H9 (cell line): ENCODE measurements at regions not wholly inside any gene's neighbourhood (a gene's known extent, or its start where the extent isn't known, plus 50 kb on each side); places are given as distances from the start of the nearest gene placed in this dataset.

Source experiments
- DNase-seq: peaks from one replicate; pipeline ENCODE4 v3.0.0-alpha.2; 2017
- H2AFZ ChIP-seq: one replicate; pipeline ENCODE4 v1.6.1; 2013; ENCODE audit warnings: mild to moderate bottlenecking, low read length, control low read depth, moderate library complexity
- H2AK5ac ChIP-seq: 2 replicates; pipeline ENCODE4 v1.6.1; 2013; ENCODE audit warnings: low read length, control low read depth, mixed read lengths; ENCODE audit not compliant: insufficient read length
- H2BK120ac ChIP-seq: one replicate; pipeline ENCODE4 v1.6.1; 2013; ENCODE audit warnings: low read depth, mild to moderate bottlenecking, low read length, control low read depth, inconsistent platforms; ENCODE audit not compliant: poor library complexity, severe bottlenecking
- H2BK12ac ChIP-seq: 2 replicates; pipeline ENCODE4 v1.6.1; 2013; ENCODE audit warnings: low read length, control low read depth, mixed read lengths, low read depth; ENCODE audit not compliant: insufficient read length
- H2BK15ac ChIP-seq: 2 replicates; pipeline ENCODE4 v1.6.1; 2013; ENCODE audit warnings: low read depth, low read length, control low read depth
- H2BK20ac ChIP-seq: one replicate; pipeline ENCODE4 v1.6.1; 2013; ENCODE audit warnings: low read depth, mild to moderate bottlenecking, low read length, control low read depth, inconsistent platforms; ENCODE audit not compliant: poor library complexity, severe bottlenecking
- H2BK5ac ChIP-seq: 2 replicates; pipeline ENCODE4 v1.6.1; 2013; ENCODE audit warnings: low read length, control low read depth, mixed read lengths; ENCODE audit not compliant: insufficient read length
- H3K14ac ChIP-seq: 2 replicates; pipeline ENCODE4 v1.6.1; 2013; ENCODE audit warnings: low read length, control low read depth; ENCODE audit not compliant: insufficient read depth
- H3K18ac ChIP-seq: 2 replicates; pipeline ENCODE4 v1.6.1; 2013; ENCODE audit warnings: low read depth, mild to moderate bottlenecking, mixed read lengths, low read length, control low read depth; ENCODE audit not compliant: insufficient read length
- H3K23ac ChIP-seq: 2 replicates; pipeline ENCODE4 v1.6.1; 2013; ENCODE audit warnings: low read length, control low read depth, mixed read lengths, low read depth; ENCODE audit not compliant: insufficient read length
- H3K23me2 ChIP-seq: 2 replicates; pipeline ENCODE4 v1.6.1; 2013; ENCODE audit warnings: low read depth, mild to moderate bottlenecking, mixed read lengths, low read length, control low read depth; ENCODE audit not compliant: insufficient read length, poor library complexity, severe bottlenecking
- H3K27ac ChIP-seq: 2 replicates; pipeline ENCODE4 v1.5.1; 2013; ENCODE audit warnings: low read length, control low read depth, mixed read lengths, low read depth; ENCODE audit not compliant: insufficient read length
- H3K27me3 ChIP-seq: 2 replicates; pipeline ENCODE4 v1.6.1; 2013; ENCODE audit warnings: low read length, control low read depth, inconsistent platforms; ENCODE audit not compliant: insufficient read depth
- H3K4ac ChIP-seq: 2 replicates; pipeline ENCODE4 v1.6.1; 2013; ENCODE audit warnings: low read depth, mild to moderate bottlenecking, control low read depth, inconsistent platforms, low read length, moderate library complexity
- H3K4me1 ChIP-seq: 2 replicates; pipeline ENCODE4 v1.6.1; 2013; ENCODE audit warnings: low read length, control low read depth, inconsistent platforms; ENCODE audit not compliant: insufficient read depth
- H3K4me2 ChIP-seq: 2 replicates; pipeline ENCODE4 v1.6.1; 2013; ENCODE audit warnings: low read length, control low read depth, mixed read lengths; ENCODE audit not compliant: insufficient read length, insufficient read depth
- H3K56ac ChIP-seq: 2 replicates; pipeline ENCODE4 v1.6.1; 2013; ENCODE audit warnings: low read depth, mild to moderate bottlenecking, mixed read lengths, low read length, control low read depth; ENCODE audit not compliant: insufficient read length
- H3K79me1 ChIP-seq: 2 replicates; pipeline ENCODE4 v1.6.1; 2013; ENCODE audit warnings: low read depth, mild to moderate bottlenecking, moderate library complexity, low read length, control low read depth, inconsistent platforms; ENCODE audit not compliant: insufficient read depth, poor library complexity, severe bottlenecking
- H3K79me2 ChIP-seq: 2 replicates; pipeline ENCODE4 v1.6.1; 2013; ENCODE audit warnings: low read length, control low read depth, inconsistent platforms; ENCODE audit not compliant: insufficient read depth
- H3K9ac ChIP-seq: 2 replicates; pipeline ENCODE4 v1.6.1; 2013; ENCODE audit warnings: low read length, control low read depth, mixed read lengths; ENCODE audit not compliant: insufficient read length; ENCODE audit errors: extremely low read depth
- H3K9me3 ChIP-seq: one replicate; pipeline ENCODE4 v1.6.1; 2013; ENCODE audit warnings: low read depth, low read length, inconsistent platforms; ENCODE audit not compliant: control insufficient read depth
- H3T11ph ChIP-seq: one replicate; pipeline ENCODE4 v1.6.1; 2013; ENCODE audit warnings: mild to moderate bottlenecking, low read length, control low read depth, inconsistent platforms
- H4K20me1 ChIP-seq: one replicate; pipeline ENCODE4 v1.6.1; 2013; ENCODE audit not compliant: control insufficient read depth, insufficient read length, insufficient read depth
- H4K5ac ChIP-seq: 2 replicates; pipeline ENCODE4 v1.6.1; 2013; ENCODE audit warnings: low read depth, mild to moderate bottlenecking, mixed read lengths, low read length, control low read depth; ENCODE audit not compliant: insufficient read length
- H4K8ac ChIP-seq: replicated peaks from 2 replicates; pipeline ENCODE4 v1.6.1; 2013; ENCODE audit warnings: low read length, control low read depth, mixed read lengths, low read depth; ENCODE audit not compliant: insufficient read length
- H4K91ac ChIP-seq: 2 replicates; pipeline ENCODE4 v1.6.1; 2013; ENCODE audit warnings: low read depth, mild to moderate bottlenecking, moderate library complexity, mixed read lengths, low read length, control low read depth; ENCODE audit not compliant: insufficient read length
- H3K27ac Mint-ChIP-seq, 3 experiments: 2 replicates in 2 of 3; 3 replicates in 1 of 3; pipeline ENCODE4 v1.8.0; 2020 to 2021; ENCODE audit warnings: mixed read lengths in 3 of 3, mild to moderate bottlenecking in 1 of 3, moderate library complexity in 1 of 3
- H3K27me3 Mint-ChIP-seq: 2 replicates; pipeline ENCODE4 v1.8.0; 2021; ENCODE audit warnings: low read depth, mild to moderate bottlenecking, moderate library complexity, mixed read lengths
- H3K36me3 Mint-ChIP-seq, 3 experiments: 2 replicates in 2 of 3; 3 replicates in 1 of 3; pipeline ENCODE4 v1.8.0; 2020 to 2021; ENCODE audit warnings: low read depth in 3 of 3, mixed read lengths in 3 of 3; ENCODE audit not compliant: insufficient read depth in 1 of 3
- H3K4me1 Mint-ChIP-seq, 2 experiments: 2 replicates each; pipeline ENCODE4 v1.8.0; 2020; ENCODE audit warnings: mixed read lengths in 2 of 2
- H3K4me3 Mint-ChIP-seq, 2 experiments: 2 replicates in 1 of 2; 3 replicates in 1 of 2; pipeline ENCODE4 v1.8.0; 2020 to 2021; ENCODE audit warnings: mild to moderate bottlenecking in 2 of 2, mixed read lengths in 2 of 2, moderate library complexity in 1 of 2
- H3K9me3 Mint-ChIP-seq, 2 experiments: 2 replicates in 1 of 2; 3 replicates in 1 of 2; pipeline ENCODE4 v1.8.0; 2020; ENCODE audit warnings: mild to moderate bottlenecking in 2 of 2, mixed read lengths in 2 of 2, moderate library complexity in 1 of 2
- WGBS: extraction: QIAGEN DNeasy Blood & Tissue Kit; methylation state at CpG from one replicate; pipeline ENCODE4 v1.1.7; 2013; ENCODE audit warnings: missing lambda C conversion rate, low lambda C conversion rate, mixed read lengths; ENCODE audit not compliant: insufficient read length; ENCODE audit errors: extremely low coverage; 5-methylcytosine and 5-hydroxymethylcytosine counted together
- TF ChIP-seq, protein P1 (sequence below): fragments of 200-600 bp; sonication (generic); conservative IDR thresholded peaks from 3 replicates; pipeline ENCODE4 v1.8.0; 2021; ENCODE audit warnings: antibody characterized with exemption, mild to moderate bottlenecking

DNA sequence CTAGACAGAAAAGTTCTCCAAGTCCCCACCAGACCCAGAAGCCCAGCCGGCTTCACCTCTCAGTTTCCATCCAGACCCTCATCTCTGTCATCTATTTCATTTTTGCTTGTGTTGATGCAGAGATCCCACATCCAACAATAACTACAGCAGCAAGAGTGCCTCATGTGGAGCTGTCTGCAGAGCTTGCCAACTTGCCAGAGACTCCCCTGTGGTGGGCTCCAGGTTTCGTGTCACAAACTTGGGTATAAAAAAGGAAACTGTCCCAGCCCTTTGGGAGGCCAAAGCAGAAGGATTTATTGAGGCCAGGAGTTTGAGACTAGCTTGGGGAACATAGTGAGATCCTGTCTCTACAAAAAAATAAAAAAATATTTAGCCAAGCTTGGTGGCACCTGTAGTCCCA lies 182.4 kb upstream of the ATP10A start:
- Histone ChIP-seq H3K18ac (no peak overlapping the region), H4K5ac (no peak overlapping the region), H3T11ph (no peak overlapping the region), H2BK120ac (no peak overlapping the region), H3K9ac (no peak overlapping the region), H3K14ac (no peak overlapping the region), H2BK15ac (no peak overlapping the region), H4K20me1 (no peaks in the 10 kb centered on the region), H3K79me2 (no peaks in the 10 kb centered on the region), H3K56ac (no peak overlapping the region), H2BK5ac (no peak overlapping the region), H2AFZ (no peak overlapping the region), H3K23me2 (no peaks in the 10 kb centered on the region), H3K9me3 (no peaks in the 10 kb centered on the region), H2BK20ac (no peak overlapping the region), H2BK12ac (no peak overlapping the region), H3K27me3 (no peaks in the 10 kb centered on the region), H4K91ac (no peak overlapping the region), H3K4me2 (no peak overlapping the region), H3K4ac (no peak overlapping the region), H4K8ac (no peak overlapping the region), H3K27ac (no peak overlapping the region), H3K4me1 (no peaks in the 10 kb centered on the region), H3K23ac (no peak overlapping the region), H3K79me1 (no peaks in the 10 kb centered on the region), H2AK5ac (no peak overlapping the region)
- DNase-seq, result no peak
- no peaks in the 10 kb centered on the region for H3K36me3 Mint-ChIP-seq
- H3K9me3 Mint-ChIP-seq, result peaks cover 0 to 6% of the 10 kb centered on the region in 2 experiments; a peak in 3 of 5 replicates
- TF ChIP-seq, protein P1, sequence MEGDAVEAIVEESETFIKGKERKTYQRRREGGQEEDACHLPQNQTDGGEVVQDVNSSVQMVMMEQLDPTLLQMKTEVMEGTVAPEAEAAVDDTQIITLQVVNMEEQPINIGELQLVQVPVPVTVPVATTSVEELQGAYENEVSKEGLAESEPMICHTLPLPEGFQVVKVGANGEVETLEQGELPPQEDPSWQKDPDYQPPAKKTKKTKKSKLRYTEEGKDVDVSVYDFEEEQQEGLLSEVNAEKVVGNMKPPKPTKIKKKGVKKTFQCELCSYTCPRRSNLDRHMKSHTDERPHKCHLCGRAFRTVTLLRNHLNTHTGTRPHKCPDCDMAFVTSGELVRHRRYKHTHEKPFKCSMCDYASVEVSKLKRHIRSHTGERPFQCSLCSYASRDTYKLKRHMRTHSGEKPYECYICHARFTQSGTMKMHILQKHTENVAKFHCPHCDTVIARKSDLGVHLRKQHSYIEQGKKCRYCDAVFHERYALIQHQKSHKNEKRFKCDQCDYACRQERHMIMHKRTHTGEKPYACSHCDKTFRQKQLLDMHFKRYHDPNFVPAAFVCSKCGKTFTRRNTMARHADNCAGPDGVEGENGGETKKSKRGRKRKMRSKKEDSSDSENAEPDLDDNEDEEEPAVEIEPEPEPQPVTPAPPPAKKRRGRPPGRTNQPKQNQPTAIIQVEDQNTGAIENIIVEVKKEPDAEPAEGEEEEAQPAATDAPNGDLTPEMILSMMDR, result no peak
- H3K4me3 Mint-ChIP-seq, result no peak overlapping the region
- H3K27ac Mint-ChIP-seq, result no peak overlapping the region
- H3K4me1 Mint-ChIP-seq, result peaks cover 0 to under 1% of the 10 kb centered on the region in 2 experiments; a peak in 1 of 4 replicates
- peaks cover 3% of the 10 kb centered on the region; the same call in 1 of the 2 replicates for H3K27me3 Mint-ChIP-seq
- WGBS, result no CpG with 5 or more reads among the region's 2 CpGs
